HepG2 (cell line): ENCODE measurements at regions not wholly inside any gene's neighbourhood (a gene's known extent, or its start where the extent isn't known, plus 50 kb on each side); places are given as distances from the start of the nearest gene placed in this dataset.

Source experiments
- ATAC-seq: fragments of 200-7000 bp; cut with Tn5 transposase; 3 replicates; pipeline ENCODE4 v1.9.1; 2020; ENCODE audit warnings: mild to moderate bottlenecking, moderate library complexity
- BruUV-seq: library from RNA; stranded (reverse); fragments of 400-500 nt; replicated peaks from 2 replicates; lab custom pipeline; 2021; lab: Mats Ljungman, UMichigan
- CTCF ChIA-PET: fragments of 300-600 bp; formaldehyde crosslinking; extraction: SDS; loops from one replicate; lab custom pipeline; 2021; ENCODE audit warnings: low total read pairs, inconsistent platforms, low intra/inter-chr PET ratio; lab: Yijun Ruan, JAX
- POLR2A ChIA-PET: fragments of 350-600 bp; sonication (Branson Sonifier 250); formaldehyde crosslinking; loops from one replicate; lab custom pipeline; 2020; ENCODE audit warnings: antibody characterized with exemption, inconsistent platforms; lab: Yijun Ruan, JAX
- DNase-seq: peaks from one replicate; pipeline ENCODE4 v3.0.0-alpha.2; 2015; ENCODE audit warnings: low spot score
- FAIRE-seq: peaks from 3 replicates; lab custom pipeline; 2011; peaks lifted over from hg19 to GRCh38; lab: Jason Lieb, UNC
- H2AFZ ChIP-seq: one replicate; pipeline ENCODE4 v1.6.1; 2011; ENCODE audit warnings: low read length, inconsistent platforms
- H3K27ac ChIP-seq: fragments of 300-600 bp; 3 replicates; pipeline ENCODE4 v1.8.0; 2011; ENCODE audit warnings: mixed run types, mild to moderate bottlenecking, mixed read lengths, low read length, inconsistent platforms; ENCODE audit not compliant: insufficient read depth; ENCODE audit errors: extremely low read length
- H3K27me3 ChIP-seq, 2 experiments: fragments of 200-600 bp in 1 of 2; 2 replicates in 1 of 2; 3 replicates in 1 of 2; pipeline versions ENCODE4 v1.6.0 to v1.8.0; 2011; ENCODE audit warnings: low read length in 2 of 2, mild to moderate bottlenecking in 2 of 2, moderate library complexity in 2 of 2, inconsistent platforms in 1 of 2; ENCODE audit not compliant: insufficient read depth in 2 of 2, control insufficient read depth in 1 of 2
- H3K36me3 ChIP-seq, 2 experiments: fragments of 200-600 bp in 1 of 2; replicated peaks in 1 of 2; 2 replicates in 1 of 2; 3 replicates in 1 of 2; pipeline versions ENCODE4 v1.5.1 to v1.8.0; 2011; ENCODE audit warnings: low read length in 2 of 2, inconsistent platforms in 1 of 2; ENCODE audit not compliant: insufficient read depth in 2 of 2, control insufficient read depth in 1 of 2
- H3K4me1 ChIP-seq: 2 replicates; pipeline ENCODE4 v1.5.1; 2012; ENCODE audit warnings: low read length, inconsistent platforms; ENCODE audit not compliant: insufficient read depth
- H3K4me2 ChIP-seq: 2 replicates; pipeline ENCODE4 v1.6.0; 2011; ENCODE audit warnings: low read depth, low read length, inconsistent platforms
- H3K4me3 ChIP-seq, 3 experiments: fragments of 200-600 bp in 1 of 3; sonication (generic), shearing (Covaris generic) in 1 of 3; replicated peaks in 1 of 3; 2 replicates each; pipeline ENCODE4 v1.5.1; 2011 to 2016; ENCODE audit warnings: low read length in 3 of 3, inconsistent platforms in 2 of 3, low read depth in 2 of 3, mild to moderate bottlenecking in 2 of 3, control low read depth in 1 of 3, mixed read lengths in 1 of 3; ENCODE audit not compliant: insufficient read depth in 1 of 3
- H3K79me2 ChIP-seq: one replicate; pipeline ENCODE4 v1.6.1; 2011; ENCODE audit warnings: low read length, inconsistent platforms; ENCODE audit not compliant: insufficient read depth
- H3K9ac ChIP-seq: 2 replicates; pipeline ENCODE4 v1.6.0; 2011; ENCODE audit warnings: mild to moderate bottlenecking, low read depth, low read length, inconsistent platforms; ENCODE audit not compliant: insufficient read depth
- H3K9me3 ChIP-seq: 2 replicates; pipeline ENCODE4 v1.5.1; 2012; ENCODE audit warnings: mild to moderate bottlenecking, low read length
- H4K20me1 ChIP-seq: 2 replicates; pipeline ENCODE4 v1.6.0; 2011; ENCODE audit warnings: inconsistent platforms, mild to moderate bottlenecking, low read length, moderate library complexity; ENCODE audit not compliant: insufficient read depth
- BRCA1 ChIP-seq: sonication (generic); formaldehyde crosslinking; IDR thresholded peaks from 2 replicates; pipeline ENCODE4 v1.4.0; 2020; ENCODE audit warnings: missing genetic modification reagents
- PCBP1 ChIP-seq: fragments of 200-400 bp; formaldehyde crosslinking; IDR thresholded peaks from 2 replicates; pipeline ENCODE4 v1.6.1; 2017; ENCODE audit warnings: mild to moderate bottlenecking, low read depth, low read length, borderline replicate concordance
- SNAPC2 ChIP-seq: sonication (generic); formaldehyde crosslinking; IDR thresholded peaks from 2 replicates; pipeline ENCODE4 v1.8.1; 2022; ENCODE audit warnings: mild to moderate bottlenecking, missing genetic modification reagents
- YEATS2 ChIP-seq: sonication (generic); formaldehyde crosslinking; IDR thresholded peaks from 2 replicates; pipeline ENCODE4 v1.4.0; 2020; ENCODE audit warnings: missing genetic modification reagents, borderline replicate concordance
- ZBTB25 ChIP-seq: IDR thresholded peaks from 2 replicates; pipeline ENCODE4 v1.6.1; 2018; ENCODE audit warnings: missing genetic modification reagents
- ZNF207 ChIP-seq: fragments of 450-650 bp; IDR thresholded peaks from 2 replicates; pipeline ENCODE4 v1.6.1; 2016; ENCODE audit warnings: antibody characterized with exemption, borderline replicate concordance
- ZNF276 ChIP-seq: sonication (generic); formaldehyde crosslinking; IDR thresholded peaks from 2 replicates; pipeline ENCODE4 v1.4.0; 2020; ENCODE audit warnings: mild to moderate bottlenecking, low read depth, missing genetic modification reagents
- ZNF513 ChIP-seq: sonication (generic); formaldehyde crosslinking; conservative IDR thresholded peaks from 2 replicates; pipeline ENCODE4 v1.5.0; 2020; ENCODE audit warnings: missing genetic modification reagents
- ZNF549 ChIP-seq: sonication (generic); formaldehyde crosslinking; IDR thresholded peaks from 2 replicates; pipeline ENCODE4 v1.5.0; 2020; ENCODE audit warnings: missing genetic modification reagents
- ZNF589 ChIP-seq: sonication (generic); formaldehyde crosslinking; conservative IDR thresholded peaks from 2 replicates; pipeline ENCODE4 v1.8.0; 2022; ENCODE audit warnings: mild to moderate bottlenecking, moderate library complexity, missing genetic modification reagents
- ZNF615 ChIP-seq: sonication (generic); formaldehyde crosslinking; IDR thresholded peaks from 2 replicates; pipeline ENCODE4 v1.5.0; 2020; ENCODE audit warnings: mild to moderate bottlenecking, missing genetic modification reagents, borderline replicate concordance
- ZNF784 ChIP-seq: sonication (generic); formaldehyde crosslinking; IDR thresholded peaks from 2 replicates; pipeline ENCODE4 v1.5.1; 2020; ENCODE audit warnings: missing genetic modification reagents, mild to moderate bottlenecking, borderline replicate concordance
- WGBS: methylation state at CpG from one replicate; pipeline ENCODE4 v1.1.6; 2017; ENCODE audit warnings: low lambda C conversion rate; 5-methylcytosine and 5-hydroxymethylcytosine counted together
- in situ Hi-C: cut with HindIII; loops from 2 replicates; pipeline ENCODE4 v1.10.0; 2017; ENCODE audit warnings: low pct_unique_long_range_greater_than_20kb; ENCODE audit not compliant: extremely low pct_ligation_motif_present
- intact Hi-C: fragments of 100-400 bp; cut with micrococcal nuclease; formaldehyde crosslinking; loops from one replicate; pipeline ENCODE4 v1.10.0; 2022; ENCODE audit not compliant: unreplicated experiment
- TF ChIP-seq, protein P1 (sequence below): sonication (generic); formaldehyde crosslinking; IDR thresholded peaks from 2 replicates; pipeline ENCODE4 v1.4.0; 2020; ENCODE audit warnings: mild to moderate bottlenecking, missing genetic modification reagents

DNA sequence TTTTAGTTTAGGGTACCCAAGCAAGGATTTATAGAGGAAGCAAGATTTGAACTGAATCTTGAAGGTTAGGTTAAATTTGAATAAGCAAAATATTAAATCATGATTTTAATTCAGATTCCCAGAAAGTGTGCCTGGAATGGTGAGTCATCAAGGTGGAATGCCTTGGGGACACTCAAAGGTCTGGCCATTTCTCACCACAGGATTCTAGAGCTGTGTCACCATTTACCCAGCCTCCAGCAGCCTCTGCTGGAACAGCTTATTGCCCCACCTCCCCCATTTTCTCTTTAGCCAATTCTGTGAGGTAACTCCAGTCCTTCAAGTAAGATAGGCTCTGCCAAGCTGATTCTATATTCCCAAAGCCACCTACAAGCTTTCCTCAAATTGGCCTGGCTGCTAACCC is 181.4 kb downstream of the SIM1 start:
- in situ Hi-C loops: no loop called here
- Histone ChIP-seq H3K4me2 (no peak overlapping the region), H3K79me2 (no peaks in the 10 kb centered on the region), H3K4me1 (no peaks in the 10 kb centered on the region), H3K27me3 (no peaks in the 10 kb centered on the region), H3K9ac (no peak overlapping the region), H3K4me3 (no peak overlapping the region), H3K9me3 (no peaks in the 10 kb centered on the region), H3K27ac (no peak overlapping the region), H3K36me3 (no peaks in the 10 kb centered on the region), H2AFZ (no peak overlapping the region), H4K20me1 (no peaks in the 10 kb centered on the region)
- intact Hi-C loops: no loop called here
- FAIRE-seq: no peak
- no TSS peak for BruUV-seq
- ATAC-seq: no peak
- DNase-seq: no peak
- ChIA-PET CTCF (no interaction called here), POLR2A (no interaction called here)
- no peak for TF ChIP-seq PCBP1
- no peak for TF ChIP-seq ZNF549
- TF ChIP-seq YEATS2 (CRISPR knock-in tag): no peak
- TF ChIP-seq BRCA1: no peak
- TF ChIP-seq ZBTB25: no peak
- TF ChIP-seq ZNF276 (CRISPR knock-in tag): no peak

DNA sequence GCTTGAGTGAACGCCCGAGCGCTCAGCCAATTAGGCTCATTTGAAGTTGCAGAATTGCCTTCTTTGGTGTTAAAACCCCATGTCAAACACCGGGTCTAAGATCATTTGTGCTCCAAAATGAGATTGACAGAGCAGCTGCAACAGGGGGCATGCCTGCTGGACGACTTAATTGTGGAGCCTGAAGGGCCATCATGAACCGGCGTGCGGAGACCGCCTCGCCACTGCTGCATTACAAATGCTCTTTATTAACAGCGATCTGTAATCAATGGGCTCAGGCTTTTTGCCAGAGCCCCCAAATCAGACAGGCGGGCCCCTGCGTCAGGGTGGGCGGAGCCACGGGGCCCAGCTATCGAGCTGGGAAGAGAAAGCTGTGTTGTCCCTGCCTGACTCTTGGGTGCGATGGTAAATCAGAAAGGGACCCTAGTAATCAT is 183.2 kb downstream of the SIM1 start:
- Histone ChIP-seq H4K20me1 (no peaks in the 10 kb centered on the region), H3K36me3 (no peaks in the 10 kb centered on the region), H3K9me3 (no peaks in the 10 kb centered on the region), H3K27ac (no peak overlapping the region), H3K79me2 (no peaks in the 10 kb centered on the region), H2AFZ (no peak overlapping the region), H3K4me1 (no peaks in the 10 kb centered on the region), H3K27me3 (no peaks in the 10 kb centered on the region), H3K4me2 (no peak overlapping the region), H3K9ac (no peak overlapping the region), H3K4me3 (no peak overlapping the region)
- in situ Hi-C loops: no loop called here
- no TSS peak for BruUV-seq
- POLR2A ChIA-PET: no interaction called here
- WGBS: 53% methylated on average over 12 of the region's 17 CpGs
- DNase-seq (no peak), FAIRE-seq (no peak), ATAC-seq (no peak)
- intact Hi-C loops: no loop called here
- CTCF ChIA-PET: no interaction called here
- no peak for TF ChIP-seq SNAPC2 (CRISPR knock-in tag)
- TF ChIP-seq, protein P1, sequence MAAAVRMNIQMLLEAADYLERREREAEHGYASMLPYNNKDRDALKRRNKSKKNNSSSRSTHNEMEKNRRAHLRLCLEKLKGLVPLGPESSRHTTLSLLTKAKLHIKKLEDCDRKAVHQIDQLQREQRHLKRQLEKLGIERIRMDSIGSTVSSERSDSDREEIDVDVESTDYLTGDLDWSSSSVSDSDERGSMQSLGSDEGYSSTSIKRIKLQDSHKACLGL: no peak
- TF ChIP-seq ZNF207: no peak
- TF ChIP-seq ZNF784: no peak
- no peak for TF ChIP-seq ZNF513
- TF ChIP-seq ZNF589 (CRISPR knock-in tag): no peak
- no peak for TF ChIP-seq ZNF615
